Islet precursor cell (in vitro differentiated cells): ENCODE measurements at regions not wholly inside any gene's neighbourhood (a gene's known extent, or its start where the extent isn't known, plus 50 kb on each side); places are given as distances from the start of the nearest gene placed in this dataset.
"Not testable (repeated sequence)": the region's sequence is repeated elsewhere in the genome, so short reads cannot be mapped to it uniquely, and the experiment has no call there.

Experiments used
- DNase-seq: peaks from one replicate; pipeline ENCODE4 v3.0.0-alpha.2; 2018

- DNase-seq, result no peak
These were observed 53.4 kb downstream of the OR2K2 start for GRCh38 chr9:111276431-111277128.

- DNase-seq, result no peak
These were observed 55.3 kb downstream of the OR2K2 start for GRCh38 chr9:111274737-111275136.

- no peak for DNase-seq
These were observed 57.4 kb downstream of the OR2K2 start for GRCh38 chr9:111272581-111272980.

- no peak for DNase-seq
These were observed 58.4 kb downstream of the OR2K2 start for GRCh38 chr9:111271481-111272080.

GRCh38 chr9:111271047-111271446 is 59.0 kb downstream of the OR2K2 start:
- no peak for DNase-seq

GRCh38 chr9:111266024-111266423 is 64.0 kb downstream of the OR2K2 start:
- not testable (repeated sequence) for DNase-seq

GRCh38 chr9:111263116-111263515 is 66.9 kb downstream of the OR2K2 start:
- DNase-seq, result no peak

GRCh38 chr9:111258875-111259271 is 71.2 kb downstream of the OR2K2 start:
- no peak for DNase-seq

- DNase-seq, result no peak
These were observed 71.7 kb downstream of the OR2K2 start for GRCh38 chr9:111258209-111258874.

GRCh38 chr9:111253742-111254437 is 76.1 kb downstream of the OR2K2 start:
- no peak for DNase-seq

GRCh38 chr9:111250875-111251842 is 78.9 kb downstream of the OR2K2 start:
- DNase-seq, result no peak

GRCh38 chr9:111237447-111237846 is 92.6 kb downstream of the OR2K2 start:
- no peak for DNase-seq

- DNase-seq, result no peak
These were observed 93.7 kb downstream of the OR2K2 start for GRCh38 chr9:111236332-111236731.

GRCh38 chr9:111233963-111234362 is 96.1 kb downstream of the OR2K2 start:
- no peak for DNase-seq

GRCh38 chr9:111232997-111233790 is 96.8 kb downstream of the OR2K2 start:
- DNase-seq, result no peak

GRCh38 chr9:111231801-111232580 is 98.0 kb downstream of the OR2K2 start:
- peak; percentile 64 for DNase-seq

- DNase-seq, result no peak
These were observed 107.3 kb downstream of the OR2K2 start for GRCh38 chr9:111222757-111223156.

- DNase-seq, result no peak
These were observed 117.2 kb downstream of the OR2K2 start for GRCh38 chr9:111212874-111213273.

GRCh38 chr9:111198936-111199335 is 131.1 kb downstream of the OR2K2 start:
- no peak for DNase-seq

GRCh38 chr9:111197256-111197655 is 132.8 kb downstream of the OR2K2 start:
- no peak for DNase-seq

GRCh38 chr9:111195766-111196165 is 134.3 kb downstream of the OR2K2 start:
- no peak for DNase-seq
